ENCODE measurements at regions not wholly inside any gene's neighbourhood (a gene's known extent, or its start where the extent isn't known, plus 50 kb on each side); places are given as distances from the start of the nearest gene placed in this dataset.

DNA sequence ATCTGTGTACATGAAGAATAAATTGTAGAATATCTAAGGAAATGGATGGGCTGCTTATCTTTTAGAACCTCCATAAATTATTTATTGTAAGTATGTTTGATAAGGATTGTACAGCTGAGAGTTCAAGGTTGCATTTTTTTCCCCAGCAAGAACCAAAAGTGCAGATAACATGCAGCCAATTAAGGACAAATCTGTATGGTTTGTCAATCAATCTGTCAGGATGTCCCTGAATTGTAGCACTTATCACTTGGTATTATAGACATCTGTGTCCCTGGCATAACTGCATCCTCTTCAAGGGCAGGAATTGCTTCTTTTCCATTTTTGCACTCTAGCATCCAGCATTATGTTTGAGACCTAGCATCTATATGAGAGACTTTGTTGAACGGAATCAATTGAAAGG, 95.4 kb upstream of the IGFBP7 start:
- no peak for TF ChIP-seq ZFP30 (CRISPR knock-in tag; IDR thresholded peaks at IDR 0.05)
- TF ChIP-seq BACH2 (CRISPR knock-in tag; IDR thresholded peaks at IDR 0.05; ENCODE audit: borderline replicate concordance), result no peak
- no peak for TF ChIP-seq GLIS3 (CRISPR knock-in tag; IDR thresholded peaks at IDR 0.05)
- TF ChIP-seq ARNTL (CRISPR knock-in tag; IDR thresholded peaks at IDR 0.05; ENCODE audit: borderline replicate concordance, low read depth), result no peak
- TF ChIP-seq PPARA (CRISPR knock-in tag; IDR thresholded peaks at IDR 0.05; ENCODE audit: borderline replicate concordance), result no peak
- TF ChIP-seq, protein P1, sequence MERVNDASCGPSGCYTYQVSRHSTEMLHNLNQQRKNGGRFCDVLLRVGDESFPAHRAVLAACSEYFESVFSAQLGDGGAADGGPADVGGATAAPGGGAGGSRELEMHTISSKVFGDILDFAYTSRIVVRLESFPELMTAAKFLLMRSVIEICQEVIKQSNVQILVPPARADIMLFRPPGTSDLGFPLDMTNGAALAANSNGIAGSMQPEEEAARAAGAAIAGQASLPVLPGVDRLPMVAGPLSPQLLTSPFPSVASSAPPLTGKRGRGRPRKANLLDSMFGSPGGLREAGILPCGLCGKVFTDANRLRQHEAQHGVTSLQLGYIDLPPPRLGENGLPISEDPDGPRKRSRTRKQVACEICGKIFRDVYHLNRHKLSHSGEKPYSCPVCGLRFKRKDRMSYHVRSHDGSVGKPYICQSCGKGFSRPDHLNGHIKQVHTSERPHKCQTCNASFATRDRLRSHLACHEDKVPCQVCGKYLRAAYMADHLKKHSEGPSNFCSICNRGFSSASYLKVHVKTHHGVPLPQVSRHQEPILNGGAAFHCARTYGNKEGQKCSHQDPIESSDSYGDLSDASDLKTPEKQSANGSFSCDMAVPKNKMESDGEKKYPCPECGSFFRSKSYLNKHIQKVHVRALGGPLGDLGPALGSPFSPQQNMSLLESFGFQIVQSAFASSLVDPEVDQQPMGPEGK (CRISPR knock-in tag; IDR thresholded peaks at IDR 0.05; ENCODE audit: borderline replicate concordance), result no peak
- TF ChIP-seq ZNF8 (CRISPR knock-in tag; IDR thresholded peaks at IDR 0.05), result no peak
- TF ChIP-seq TOX (CRISPR knock-in tag; IDR thresholded peaks at IDR 0.05; ENCODE audit: borderline replicate concordance), result no peak
- TF ChIP-seq ZFP3 (CRISPR knock-in tag; IDR thresholded peaks at IDR 0.05), result no peak
- TF ChIP-seq, protein P2, sequence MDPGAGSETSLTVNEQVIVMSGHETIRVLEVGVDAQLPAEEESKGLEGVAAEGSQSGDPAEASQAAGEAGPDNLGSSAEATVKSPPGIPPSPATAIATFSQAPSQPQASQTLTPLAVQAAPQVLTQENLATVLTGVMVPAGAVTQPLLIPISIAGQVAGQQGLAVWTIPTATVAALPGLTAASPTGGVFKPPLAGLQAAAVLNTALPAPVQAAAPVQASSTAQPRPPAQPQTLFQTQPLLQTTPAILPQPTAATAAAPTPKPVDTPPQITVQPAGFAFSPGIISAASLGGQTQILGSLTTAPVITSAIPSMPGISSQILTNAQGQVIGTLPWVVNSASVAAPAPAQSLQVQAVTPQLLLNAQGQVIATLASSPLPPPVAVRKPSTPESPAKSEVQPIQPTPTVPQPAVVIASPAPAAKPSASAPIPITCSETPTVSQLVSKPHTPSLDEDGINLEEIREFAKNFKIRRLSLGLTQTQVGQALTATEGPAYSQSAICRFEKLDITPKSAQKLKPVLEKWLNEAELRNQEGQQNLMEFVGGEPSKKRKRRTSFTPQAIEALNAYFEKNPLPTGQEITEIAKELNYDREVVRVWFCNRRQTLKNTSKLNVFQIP (CRISPR knock-in tag; IDR thresholded peaks at IDR 0.05; ENCODE audit: borderline replicate concordance, low read depth), result no peak
- no peak for TF ChIP-seq RARB (CRISPR knock-in tag; IDR thresholded peaks at IDR 0.05)
- TF ChIP-seq CSDC2 (CRISPR knock-in tag; IDR thresholded peaks at IDR 0.05), result no peak

All from SK-N-SH treated with all-trans-retinoic acid at 6 μM for 48 hours (cell line).